K562 (cell line): ENCODE measurements at regions not wholly inside any gene's neighbourhood (a gene's known extent, or its start where the extent isn't known, plus 50 kb on each side); places are given as distances from the start of the nearest gene placed in this dataset.
A peak's percentile ranks its signal among the peaks of the same experiment; 100 is the strongest.

ENCODE experiments used
- ARHGAP35 ChIP-seq: fragments of 450-650 bp; IDR thresholded peaks from 2 replicates; pipeline ENCODE4 v1.6.1; 2018; ENCODE audit not compliant: partially characterized antibody
- CREB1 ChIP-seq, 2 experiments: sonication (generic) in 1 of 2; formaldehyde crosslinking in 1 of 2; IDR thresholded peaks; 2 replicates each; pipeline versions ENCODE4 v1.6.1 to v1.8.0; 2012 to 2022; ENCODE audit warnings: inconsistent platforms in 1 of 2, mild to moderate bottlenecking in 1 of 2, missing genetic modification reagents in 1 of 2, moderate library complexity in 1 of 2
- KAT2B ChIP-seq: IDR thresholded peaks from one replicate; pipeline ENCODE4 v1.6.1; 2012; ENCODE audit warnings: low read depth, mild to moderate bottlenecking, control low read depth, inconsistent platforms, low read length, moderate library complexity
- MAFF ChIP-seq: IDR thresholded peaks from 2 replicates; pipeline ENCODE4 v1.6.1; 2012; ENCODE audit warnings: low read length, improper control_type of control experiment
- MAZ ChIP-seq, 2 experiments: fragments of 450-650 bp in 1 of 2; sonication (generic) in 1 of 2; formaldehyde crosslinking; IDR thresholded peaks in 1 of 2; conservative IDR thresholded peaks in 1 of 2; 2 replicates each; pipeline versions ENCODE4 v1.4.0 to v1.5.0; 2020; ENCODE audit warnings: mild to moderate bottlenecking in 1 of 2, missing genetic modification reagents in 1 of 2
- NFE2 ChIP-seq: IDR thresholded peaks from 2 replicates; pipeline ENCODE4 v1.6.1; 2014; ENCODE audit warnings: antibody characterized with exemption, low read depth
- RBM25 ChIP-seq: fragments of 200-400 bp; formaldehyde crosslinking; IDR thresholded peaks from 2 replicates; pipeline ENCODE4 v1.6.1; 2018; ENCODE audit warnings: low read length, low read depth, moderate library complexity; ENCODE audit not compliant: severe bottlenecking
- SRSF1 ChIP-seq: fragments of 200-400 bp; formaldehyde crosslinking; IDR thresholded peaks from 2 replicates; pipeline ENCODE4 v1.6.1; 2017; ENCODE audit warnings: mild to moderate bottlenecking, low read depth, low read length, moderate library complexity
- TRIM24 ChIP-seq, 2 experiments: fragments of 450-650 bp; IDR thresholded peaks; 2 replicates each; pipeline ENCODE4 v1.6.1; 2016
- ZBTB17 ChIP-seq: fragments of 450-650 bp; formaldehyde crosslinking; IDR thresholded peaks from 2 replicates; pipeline ENCODE4 v1.4.0; 2020; ENCODE audit warnings: mild to moderate bottlenecking
- TF ChIP-seq, protein P1 (sequence below): fragments of 250-450 bp; sonication (Bioruptor Pico); IDR thresholded peaks from 2 replicates; pipeline ENCODE4 v1.5.1; 2021; ENCODE audit warnings: mild to moderate bottlenecking
- TF ChIP-seq, protein P2 (sequence below): IDR thresholded peaks from 3 replicates; pipeline ENCODE4 v1.6.1; 2011; ENCODE audit warnings: borderline replicate concordance, mild to moderate bottlenecking; ENCODE audit not compliant: insufficient read length, insufficient read depth

DNA sequence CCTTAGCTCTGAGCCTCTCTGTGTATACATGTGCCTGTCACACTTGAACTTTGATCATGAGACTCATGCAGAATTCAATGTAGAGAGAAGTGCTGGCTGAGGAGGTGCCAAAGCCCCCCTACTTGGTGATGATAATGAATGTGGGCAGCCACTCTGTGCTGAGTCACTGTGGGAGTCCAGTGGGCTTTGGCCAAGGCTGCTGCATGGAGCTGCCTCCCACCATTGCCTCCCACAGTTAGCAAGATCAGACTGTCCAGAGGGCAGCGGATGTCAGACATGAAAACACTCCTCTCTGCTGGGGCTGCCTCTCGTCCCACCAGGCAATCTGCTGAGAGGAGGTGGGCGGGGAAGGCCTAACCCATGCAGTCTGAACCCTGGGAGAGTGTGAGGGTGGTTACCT lies 180.3 kb downstream of the SH2D4B start (continued):
- TF ChIP-seq SRSF1 (no peak), MAZ (CRISPR knock-in tag; conservative IDR thresholded peaks at IDR 0.05 in 1 of 2, IDR thresholded peaks at IDR 0.05 in 1 of 2) (peak in 1 of 2 experiments; percentile 43; a peak in 2 of 4 replicates), MAFF (peak; percentile 28; the same call in 1 of the 2 replicates), RBM25 (no peak), NFE2 (peak; percentile 77), ZBTB17 (CRISPR knock-in tag) (0 out of 2 replicates have a peak, but pooled peaks have one; percentile 35), ARHGAP35 (no peak), TRIM24 (IDR thresholded peaks at IDR 0.05) (no peak), CREB1 (IDR thresholded peaks at IDR 0.05) (no peak), CREB1 (CRISPR knock-in tag; IDR thresholded peaks at IDR 0.05) (no peak), KAT2B (no peak)
- TF ChIP-seq, protein P1, sequence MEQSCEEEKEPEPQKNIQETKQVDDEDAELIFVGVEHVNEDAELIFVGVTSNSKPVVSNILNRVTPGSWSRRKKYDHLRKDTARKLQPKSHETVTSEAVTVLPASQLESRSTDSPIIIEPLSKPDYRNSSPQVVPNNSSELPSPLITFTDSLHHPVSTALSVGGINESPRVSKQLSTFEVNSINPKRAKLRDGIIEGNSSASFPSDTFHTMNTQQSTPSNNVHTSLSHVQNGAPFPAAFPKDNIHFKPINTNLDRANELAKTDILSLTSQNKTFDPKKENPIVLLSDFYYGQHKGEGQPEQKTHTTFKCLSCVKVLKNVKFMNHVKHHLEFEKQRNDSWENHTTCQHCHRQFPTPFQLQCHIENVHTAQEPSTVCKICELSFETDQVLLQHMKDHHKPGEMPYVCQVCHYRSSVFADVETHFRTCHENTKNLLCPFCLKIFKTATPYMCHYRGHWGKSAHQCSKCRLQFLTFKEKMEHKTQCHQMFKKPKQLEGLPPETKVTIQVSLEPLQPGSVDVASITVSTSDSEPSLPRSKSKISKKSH (CRISPR knock-in tag): no peak
- TF ChIP-seq, protein P2, sequence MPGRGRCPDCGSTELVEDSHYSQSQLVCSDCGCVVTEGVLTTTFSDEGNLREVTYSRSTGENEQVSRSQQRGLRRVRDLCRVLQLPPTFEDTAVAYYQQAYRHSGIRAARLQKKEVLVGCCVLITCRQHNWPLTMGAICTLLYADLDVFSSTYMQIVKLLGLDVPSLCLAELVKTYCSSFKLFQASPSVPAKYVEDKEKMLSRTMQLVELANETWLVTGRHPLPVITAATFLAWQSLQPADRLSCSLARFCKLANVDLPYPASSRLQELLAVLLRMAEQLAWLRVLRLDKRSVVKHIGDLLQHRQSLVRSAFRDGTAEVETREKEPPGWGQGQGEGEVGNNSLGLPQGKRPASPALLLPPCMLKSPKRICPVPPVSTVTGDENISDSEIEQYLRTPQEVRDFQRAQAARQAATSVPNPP: no peak
